ENCODE measurements at regions not wholly inside any gene's neighbourhood (a gene's known extent, or its start where the extent isn't known, plus 50 kb on each side); places are given as distances from the start of the nearest gene placed in this dataset.

DNA sequence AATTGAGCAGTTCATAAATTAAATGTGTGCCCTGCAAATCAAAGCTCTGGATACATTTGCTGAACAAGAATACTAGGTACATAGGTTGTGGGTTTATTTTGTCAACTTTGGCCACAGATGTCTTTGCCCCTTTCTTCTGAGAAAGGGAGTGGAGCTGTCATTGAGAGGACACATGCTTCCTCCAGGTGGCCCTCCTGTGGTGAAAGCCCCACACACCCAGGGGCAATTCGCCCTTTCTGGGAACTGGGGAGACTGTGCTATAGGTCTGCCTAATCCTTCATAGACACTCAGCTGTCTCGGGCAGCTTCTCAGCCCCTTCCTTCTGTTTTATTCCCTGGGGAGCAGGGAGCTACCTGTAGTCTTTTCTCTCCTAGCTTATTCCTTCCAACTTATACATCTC lies 605.7 kb upstream of the DPP6 start:
- DNase-seq (ENCODE audit: low spot score): no peak

DNA sequence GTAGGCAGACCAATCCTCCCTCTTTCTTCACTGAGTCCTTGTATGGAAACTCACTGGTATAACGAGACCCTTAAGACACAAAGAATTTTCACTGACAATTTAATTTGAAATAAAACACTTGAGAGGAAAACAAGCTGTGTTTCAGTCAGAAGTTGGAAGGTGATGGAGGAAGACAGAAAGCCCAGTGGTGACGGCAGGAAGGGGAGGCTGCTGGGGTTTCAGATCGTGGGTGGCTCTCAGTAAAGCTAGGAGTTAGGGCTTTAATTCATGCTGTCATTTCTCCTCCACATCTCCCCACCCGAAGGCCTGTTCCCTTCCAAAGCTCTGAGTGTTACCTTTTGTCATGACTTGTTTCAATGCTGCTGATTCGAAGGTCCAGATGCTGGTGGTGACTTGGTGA lies 605.2 kb upstream of the DPP6 start:
- no peak for DNase-seq (ENCODE audit: low spot score)

DNA sequence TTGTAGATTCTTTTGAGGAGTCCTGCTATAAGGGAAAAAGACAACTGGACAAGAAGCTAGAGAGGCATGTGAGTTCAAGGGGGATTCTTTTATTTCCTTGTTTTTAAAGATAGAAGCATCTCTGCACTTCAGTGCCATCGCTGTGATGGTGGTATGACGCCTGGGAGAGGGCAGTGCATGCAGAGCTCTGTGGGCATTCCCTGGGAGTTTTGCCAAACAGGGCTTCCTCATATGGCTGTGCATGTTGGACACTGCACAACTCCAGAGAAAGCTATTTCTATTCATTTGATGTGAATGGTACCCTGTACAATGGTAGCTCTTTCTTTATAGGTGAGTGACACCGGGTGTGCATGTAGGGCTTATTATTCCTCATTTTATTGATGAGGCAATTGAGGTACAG lies 599.5 kb upstream of the DPP6 start:
- no peak for DNase-seq (ENCODE audit: low spot score)

GRCh38 chr7:153454306-153454705 lies 597.9 kb upstream of the DPP6 start:
- no peak for DNase-seq (ENCODE audit: low spot score)

GRCh38 chr7:153457746-153458145 lies 594.5 kb upstream of the DPP6 start:
- DNase-seq (ENCODE audit: low spot score): no peak

- no peak for DNase-seq (ENCODE audit: low spot score)
Observed at GRCh38 chr7:153470004-153470671, 582.1 kb upstream of the DPP6 start.

DNA sequence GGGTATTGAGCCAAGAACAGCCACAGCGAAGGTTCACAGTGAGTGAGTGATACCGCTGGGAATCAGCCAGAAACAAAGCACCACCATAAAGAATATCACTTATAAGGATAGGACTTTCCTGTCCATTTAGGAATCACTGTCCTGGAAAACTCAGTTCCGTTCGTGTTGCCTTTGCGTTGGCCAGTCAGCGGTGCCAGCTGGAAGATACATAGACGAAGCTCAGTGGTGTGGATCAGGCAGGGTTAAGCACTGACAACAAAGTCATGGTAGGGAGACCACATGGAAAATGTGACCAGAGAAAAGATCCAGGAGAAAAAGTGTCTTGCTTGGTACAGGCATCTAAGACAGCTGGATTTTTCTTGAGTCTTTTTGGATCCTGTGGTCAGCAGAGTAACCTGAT lies 579.7 kb upstream of the DPP6 start:
- DNase-seq (ENCODE audit: low spot score): no peak

DNA sequence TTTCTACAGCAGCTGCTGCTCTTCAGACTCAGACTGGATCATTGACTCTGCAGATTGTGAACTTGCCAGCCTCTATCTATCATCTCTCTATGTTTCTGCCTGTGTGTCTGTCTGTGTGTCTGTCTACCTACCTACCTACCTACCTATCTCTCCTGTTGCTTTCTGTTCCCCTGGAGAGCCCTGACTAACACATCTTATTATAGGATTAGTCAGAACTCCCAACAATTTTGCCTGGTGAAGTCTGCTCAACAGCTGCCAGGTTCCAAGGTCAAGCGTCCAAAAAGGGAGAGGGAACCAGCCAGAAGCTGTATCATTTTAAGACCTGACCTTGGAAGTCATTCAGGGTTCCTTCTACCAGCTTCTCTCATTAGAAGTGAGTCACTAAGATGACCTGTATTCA lies 579.0 kb upstream of the DPP6 start:
- DNase-seq (ENCODE audit: low spot score): no peak

GRCh38 chr7:153475239-153475638 lies 577.0 kb upstream of the DPP6 start:
- no peak for DNase-seq (ENCODE audit: low spot score)

DNA sequence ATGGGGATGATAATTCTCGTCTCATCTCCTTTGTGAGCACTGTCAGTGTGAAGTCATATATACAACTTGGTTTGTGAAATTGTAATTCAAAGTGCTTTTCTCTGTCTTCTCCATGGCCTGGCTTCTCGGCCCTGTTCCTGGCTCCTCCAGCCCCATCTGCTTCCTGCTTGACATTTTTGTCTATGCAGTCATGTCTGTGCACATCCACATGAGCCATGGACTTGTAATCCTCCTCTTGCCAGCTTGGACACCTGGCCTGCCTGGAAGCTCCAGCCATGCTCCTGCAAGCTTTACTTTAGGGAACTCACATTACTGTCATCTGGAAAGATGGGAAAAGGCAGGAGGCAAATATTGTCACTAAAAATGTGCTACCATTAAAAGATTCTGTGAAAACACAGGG lies 576.0 kb upstream of the DPP6 start:
- DNase-seq (ENCODE audit: low spot score): no peak

GRCh38 chr7:153496257-153496656 lies 555.9 kb upstream of the DPP6 start:
- no peak for DNase-seq (ENCODE audit: low spot score)

GRCh38 chr7:153503093-153503492 lies 549.1 kb upstream of the DPP6 start:
- DNase-seq (ENCODE audit: low spot score): no peak

GRCh38 chr7:153504288-153505075 lies 547.7 kb upstream of the DPP6 start:
- DNase-seq (ENCODE audit: low spot score): no peak

- no peak for DNase-seq (ENCODE audit: low spot score)
Observed at GRCh38 chr7:153507885-153508284, 544.3 kb upstream of the DPP6 start.

- DNase-seq (ENCODE audit: low spot score): no peak
Observed at GRCh38 chr7:153509768-153510167, 542.4 kb upstream of the DPP6 start.

DNA sequence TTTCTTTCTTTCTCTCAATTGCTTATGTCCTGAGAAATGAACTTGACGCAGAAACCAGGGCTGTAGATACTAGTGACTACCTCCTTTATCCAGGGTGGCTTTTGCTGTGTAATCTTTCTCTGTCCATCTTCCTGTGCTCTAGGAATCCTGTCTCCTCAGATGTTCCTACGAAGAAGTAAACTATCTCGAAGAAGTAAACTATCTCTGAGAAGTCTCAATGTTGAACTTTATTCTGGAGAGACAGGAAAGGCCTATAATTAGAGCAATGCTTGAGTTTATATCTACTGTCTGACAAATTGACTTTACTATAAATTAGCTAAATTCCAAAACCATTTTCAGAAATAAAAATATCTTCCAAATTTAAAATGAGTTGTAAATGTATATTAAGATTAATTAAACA lies 541.5 kb upstream of the DPP6 start:
- DNase-seq (ENCODE audit: low spot score): no peak

GRCh38 chr7:153514032-153514431 lies 538.2 kb upstream of the DPP6 start:
- no peak for DNase-seq (ENCODE audit: low spot score)

DNA sequence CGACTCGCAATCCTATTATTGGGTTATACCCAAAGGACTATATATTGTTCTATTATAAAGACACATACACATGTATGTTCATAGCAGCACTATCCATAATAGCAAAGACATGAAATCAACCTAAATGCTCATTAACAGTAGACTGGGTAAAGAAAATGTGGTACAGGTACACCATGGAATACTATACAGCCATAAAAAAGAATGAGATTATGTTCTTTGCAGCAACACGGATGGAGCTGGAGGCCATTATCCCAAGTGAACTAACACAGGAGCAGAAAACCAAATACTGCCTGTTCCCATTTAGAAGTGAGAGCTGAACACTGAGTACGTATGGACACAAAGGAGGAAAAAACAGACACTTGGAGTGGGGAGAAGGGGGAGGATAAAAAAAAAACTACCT lies 536.8 kb upstream of the DPP6 start:
- DNase-seq (ENCODE audit: low spot score): no peak

DNA sequence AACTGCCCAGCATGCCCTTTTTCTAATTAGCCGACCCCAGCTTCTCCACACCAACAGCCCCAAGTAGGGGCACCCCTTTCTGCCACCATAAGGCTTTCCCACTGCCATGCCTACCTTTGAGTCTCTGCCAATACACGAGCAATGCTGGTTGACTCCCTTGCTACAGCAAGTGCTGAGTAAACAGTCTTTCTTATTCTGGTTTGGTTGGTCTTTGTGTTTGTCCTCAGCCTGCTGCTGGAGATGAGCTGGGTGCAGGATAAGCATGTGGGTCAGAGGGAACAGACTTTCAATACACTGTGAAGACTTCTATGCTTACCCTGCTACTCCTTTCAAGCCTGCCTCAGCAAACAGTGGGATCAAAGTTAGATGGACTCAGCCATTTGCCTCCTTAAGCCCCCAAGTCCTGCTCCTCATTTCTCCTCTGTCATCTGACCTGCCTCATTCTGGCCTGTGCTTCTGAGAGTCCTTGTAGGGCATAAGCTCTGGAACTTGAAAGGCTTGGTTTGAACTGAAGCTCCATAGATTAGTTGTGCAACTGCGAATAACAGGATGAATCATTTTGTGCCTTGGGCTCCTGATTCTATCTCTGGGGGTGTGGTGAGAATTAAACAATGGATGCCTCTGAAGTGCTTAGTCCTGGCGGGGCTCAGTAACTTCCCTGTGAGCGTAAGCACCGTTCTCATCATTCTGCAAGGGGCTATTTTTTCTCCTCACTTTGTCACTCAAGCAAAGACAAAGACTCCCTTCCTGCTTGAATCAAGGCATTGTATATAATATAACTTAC lies 533.8 kb upstream of the DPP6 start:
- DNase-seq (ENCODE audit: low spot score): no peak

DNA sequence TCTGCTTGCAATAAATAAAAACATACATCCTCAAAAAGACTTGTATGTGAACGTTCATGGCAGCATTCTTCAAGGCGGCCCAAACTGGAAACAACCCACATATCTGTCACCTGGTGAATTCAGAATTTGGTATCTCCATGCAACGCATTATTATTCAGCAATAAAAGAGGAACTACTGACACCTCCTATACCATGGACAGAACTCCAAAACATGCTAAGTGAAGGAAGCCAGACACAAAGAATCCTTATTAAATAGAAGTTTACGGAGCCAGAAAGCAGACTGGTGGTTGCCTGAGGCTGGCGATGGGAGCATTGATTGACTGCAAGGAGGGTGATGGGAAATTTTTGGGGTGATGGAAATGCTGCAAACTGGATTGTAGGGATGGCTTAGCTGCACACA lies 530.8 kb upstream of the DPP6 start:
- no peak for DNase-seq (ENCODE audit: low spot score)

- no peak for DNase-seq (ENCODE audit: low spot score)
Observed at GRCh38 chr7:153522261-153522660, 529.9 kb upstream of the DPP6 start.

GRCh38 chr7:153523320-153524015 lies 528.7 kb upstream of the DPP6 start:
- DNase-seq (ENCODE audit: low spot score): no peak

All from HuH-7 (cell line).